ENCODE measurements at regions not wholly inside any gene's neighbourhood (a gene's known extent, or its start where the extent isn't known, plus 50 kb on each side); places are given as distances from the start of the nearest gene placed in this dataset.

DNA sequence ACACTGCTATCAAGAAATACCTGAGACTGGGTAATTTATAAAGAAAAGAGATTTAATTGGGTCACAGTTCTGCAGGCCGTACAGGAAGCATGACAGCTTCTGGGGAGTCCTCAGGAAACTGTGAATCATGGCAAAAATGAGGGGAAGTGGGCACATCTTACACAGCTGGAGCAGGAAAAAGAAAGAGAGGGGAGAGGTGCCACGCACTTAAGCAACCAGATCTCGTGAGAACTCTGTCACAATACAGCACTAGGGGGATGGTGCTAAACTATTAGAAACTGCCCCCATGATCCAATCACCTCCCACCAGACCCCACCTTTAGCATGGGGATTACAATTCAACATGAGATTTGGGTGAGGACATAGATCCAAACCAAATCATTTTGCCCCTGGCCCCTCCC, 105.5 kb upstream of the CPLX2 start:
- no peak for DNase-seq (ENCODE audit: low spot score)

DNA sequence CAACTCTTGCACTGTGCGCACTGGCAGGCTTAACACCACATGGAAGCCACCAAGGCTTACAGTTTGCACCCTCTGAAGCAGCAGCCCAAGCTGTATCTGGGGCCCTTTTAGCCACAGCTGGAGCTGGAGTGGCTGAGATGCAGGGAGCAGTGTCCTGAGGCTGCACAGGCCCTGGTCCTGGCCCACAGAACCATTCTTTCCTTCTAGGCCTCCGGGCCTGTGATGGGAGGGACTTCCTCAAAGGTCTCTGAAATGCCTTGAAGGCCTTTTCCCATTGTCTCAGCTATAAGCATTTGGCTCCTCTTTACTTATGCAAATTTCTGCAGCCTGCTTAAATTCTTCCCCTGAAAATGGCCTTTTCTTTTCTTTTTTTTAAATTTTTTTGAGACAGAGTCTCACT, 104.4 kb upstream of the CPLX2 start:
- no peak for DNase-seq (ENCODE audit: low spot score)

DNA sequence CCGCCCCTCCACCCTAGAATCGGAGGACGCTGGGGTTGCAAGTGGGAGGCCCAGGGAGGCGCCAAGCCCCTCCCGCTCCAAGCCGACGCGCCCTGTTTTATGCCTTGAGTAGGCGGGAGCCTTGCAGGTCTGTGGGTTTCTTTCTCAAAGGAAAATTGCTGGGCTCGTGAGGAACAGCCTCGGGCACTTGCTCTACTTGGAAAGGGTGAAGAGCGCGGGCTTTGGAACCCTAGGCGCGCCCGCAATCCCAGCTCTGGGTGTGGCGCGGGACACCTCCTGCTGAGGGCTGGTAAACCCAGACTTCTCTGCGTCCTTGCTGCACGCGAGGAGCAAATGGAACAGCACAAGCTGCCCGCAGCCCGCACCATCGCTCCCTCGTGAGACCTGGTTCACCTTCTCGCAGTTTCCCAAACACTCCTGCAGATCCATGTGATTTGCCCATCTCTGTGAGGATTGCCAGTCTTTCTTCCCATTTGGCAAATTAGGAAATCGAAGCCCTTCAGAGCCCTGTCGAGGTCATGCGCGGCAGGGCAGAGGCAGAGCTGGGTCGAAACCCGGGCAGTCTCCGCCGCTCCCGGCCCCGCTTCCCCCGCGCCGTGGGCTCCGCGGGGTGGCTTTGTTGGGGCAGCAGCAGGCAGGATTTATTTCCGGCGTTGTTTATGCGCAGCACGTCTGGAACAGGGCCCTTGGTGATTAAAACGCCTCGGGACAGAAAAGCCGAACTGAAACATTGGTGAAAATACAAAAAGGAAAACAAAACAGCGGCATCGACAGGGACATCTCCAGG, 98.4 kb upstream of the CPLX2 start:
- DNase-seq (ENCODE audit: low spot score): no peak

GRCh38 chr5:175773534-175774070, 97.8 kb upstream of the CPLX2 start:
- no peak for DNase-seq (ENCODE audit: low spot score)

DNA sequence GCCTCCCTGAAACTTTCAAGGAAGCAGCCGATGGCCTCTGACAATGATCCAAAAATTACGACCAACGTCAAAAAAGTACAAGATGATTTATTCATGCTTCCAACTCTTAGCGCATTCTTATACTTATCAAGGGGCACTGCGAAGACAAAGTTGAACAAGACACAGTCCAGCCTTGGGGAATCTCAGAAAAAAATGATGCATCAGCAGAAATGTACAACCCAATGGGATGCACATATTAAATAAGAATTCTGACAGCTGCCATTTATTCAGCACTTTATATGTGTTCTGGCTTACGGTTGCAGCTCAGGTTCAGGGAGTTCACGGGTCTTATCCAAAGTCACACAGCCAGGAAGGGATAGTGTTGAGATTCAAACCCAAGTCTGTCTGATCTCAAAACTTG, 96.0 kb upstream of the CPLX2 start:
- no peak for DNase-seq (ENCODE audit: low spot score)

DNA sequence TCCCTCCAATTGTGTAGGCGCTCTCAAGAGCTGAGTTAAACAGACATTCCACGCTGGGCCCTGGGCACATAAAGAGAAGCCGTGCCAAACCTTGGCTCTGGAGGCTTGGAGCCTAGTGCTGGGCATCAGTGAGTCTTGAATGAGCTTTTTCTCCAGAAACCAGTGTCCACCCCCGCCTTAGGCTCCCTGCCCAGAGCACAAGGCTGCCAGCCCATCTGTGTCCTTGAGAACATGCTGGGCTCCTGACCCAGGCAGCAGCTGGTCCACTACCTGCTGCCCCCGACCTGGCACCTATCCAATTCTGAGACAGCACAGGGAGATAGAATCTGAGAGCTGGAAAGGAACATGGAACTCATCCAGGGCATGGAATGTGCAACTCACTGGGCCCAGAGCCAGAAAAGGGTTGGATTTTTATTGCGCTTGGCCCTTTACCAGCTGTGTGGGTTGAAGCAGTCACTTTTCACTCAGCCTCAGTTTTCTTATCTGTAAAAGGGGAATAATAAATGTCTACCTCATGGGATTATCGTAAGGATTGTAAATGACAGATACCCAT, 92.4 kb upstream of the CPLX2 start:
- DNase-seq (ENCODE audit: low spot score): no peak

DNA sequence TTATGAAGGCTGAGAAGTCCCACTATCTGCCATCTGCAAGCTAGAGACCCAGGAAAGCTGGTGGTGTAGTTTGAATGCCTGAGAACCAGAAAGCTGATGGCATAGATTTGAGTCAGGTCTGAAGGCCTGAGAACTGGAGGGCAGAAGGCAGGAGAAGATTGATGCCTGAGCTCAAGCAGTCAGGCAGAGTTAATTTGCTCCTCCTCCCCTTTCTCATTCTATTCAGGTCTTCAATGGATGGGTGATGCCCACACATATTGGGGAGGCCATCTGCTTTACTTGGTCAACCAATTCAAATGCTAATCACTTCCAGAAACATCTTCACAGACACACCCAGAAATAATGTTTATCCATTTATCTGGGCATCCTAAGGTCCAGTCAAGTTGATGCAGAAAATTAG, 87.6 kb upstream of the CPLX2 start:
- DNase-seq (ENCODE audit: low spot score): no peak

DNA sequence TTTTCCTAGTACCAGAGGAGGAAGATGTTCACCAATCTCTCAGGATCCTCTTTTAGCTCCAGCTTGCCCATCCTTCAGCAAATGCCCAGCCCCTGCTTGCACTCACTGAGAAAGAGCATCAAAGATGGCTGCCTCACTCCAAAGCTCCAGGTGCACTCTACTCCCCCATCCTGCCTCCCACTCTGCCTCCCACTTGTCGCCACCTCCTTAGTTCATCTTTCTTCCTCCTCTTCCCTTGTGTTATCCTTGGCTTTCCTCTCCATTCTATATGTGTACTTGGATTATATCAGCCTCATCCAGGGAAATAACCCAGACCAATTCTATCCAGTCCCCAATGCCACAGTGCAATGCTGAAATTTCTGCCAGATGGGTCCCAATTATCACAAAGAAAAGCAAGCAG, 87.1 kb upstream of the CPLX2 start:
- DNase-seq (ENCODE audit: low spot score): no peak

DNA sequence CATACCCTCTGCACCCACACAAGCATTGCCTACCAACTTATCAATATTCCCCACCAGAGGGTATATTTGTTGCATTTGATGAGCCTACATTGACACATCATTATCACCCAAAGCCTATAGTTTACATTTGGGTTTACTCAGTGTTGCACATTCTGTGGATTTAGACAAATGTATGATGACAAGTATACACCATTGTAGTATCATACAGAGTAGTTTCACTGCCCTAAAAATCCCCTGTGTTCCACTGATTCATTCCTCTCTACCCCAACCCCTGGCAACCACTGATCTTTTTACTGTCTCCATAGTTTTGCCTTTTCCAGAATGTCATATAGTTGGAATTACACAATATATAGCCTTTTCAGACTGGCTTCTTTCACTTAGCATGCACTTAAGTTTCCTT, 85.7 kb upstream of the CPLX2 start:
- DNase-seq (ENCODE audit: low spot score): no peak

GRCh38 chr5:175788155-175788787, 83.1 kb upstream of the CPLX2 start:
- DNase-seq (ENCODE audit: low spot score): no peak

GRCh38 chr5:175789670-175790069, 81.7 kb upstream of the CPLX2 start:
- no peak for DNase-seq (ENCODE audit: low spot score)

DNA sequence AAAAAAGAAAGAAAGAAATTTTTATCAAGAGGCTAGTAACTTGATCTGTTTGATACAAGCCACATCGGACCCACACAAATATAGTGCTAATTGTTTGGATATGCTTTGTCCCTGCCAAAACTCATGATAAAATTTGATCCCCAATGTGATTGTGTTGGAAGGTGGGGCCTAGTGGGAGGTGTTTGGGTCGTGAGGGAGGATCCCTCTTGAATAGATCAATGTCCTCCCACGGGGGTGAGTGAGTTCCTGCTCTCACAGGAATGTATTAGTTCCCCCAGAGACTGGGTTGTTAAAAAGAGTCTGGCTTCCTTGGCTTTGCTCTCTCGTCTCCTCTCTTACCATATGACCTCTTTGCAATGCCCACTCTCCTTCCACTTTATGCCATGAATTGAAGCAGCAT, 80.6 kb upstream of the CPLX2 start:
- no peak for DNase-seq (ENCODE audit: low spot score)

DNA sequence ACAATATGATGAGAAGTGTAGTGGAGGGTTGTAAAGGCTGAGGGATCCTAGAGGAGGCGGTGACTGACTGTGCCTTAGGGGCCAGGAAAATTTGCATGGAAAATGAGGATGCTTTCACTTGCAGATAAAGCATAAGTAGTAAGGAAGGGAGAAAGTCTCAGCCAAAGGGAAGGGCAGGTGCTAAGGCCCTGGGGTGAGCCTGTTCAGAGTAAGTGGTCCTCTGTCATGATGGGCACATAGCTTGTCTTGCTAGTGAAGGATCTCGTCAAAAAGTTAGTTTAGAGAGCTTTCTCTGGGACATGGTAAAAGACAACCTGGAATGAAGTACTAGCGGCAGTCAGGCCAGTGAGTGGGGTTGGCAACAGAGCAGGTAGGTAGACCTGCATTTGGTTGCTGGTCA, 75.4 kb upstream of the CPLX2 start:
- DNase-seq (ENCODE audit: low spot score): no peak

- peak; percentile 89 for DNase-seq (ENCODE audit: low spot score)
Observed at GRCh38 chr5:175796536-175797499, 74.6 kb upstream of the CPLX2 start.

GRCh38 chr5:175797521-175798038, 73.8 kb upstream of the CPLX2 start:
- no peak for DNase-seq (ENCODE audit: low spot score)

DNA sequence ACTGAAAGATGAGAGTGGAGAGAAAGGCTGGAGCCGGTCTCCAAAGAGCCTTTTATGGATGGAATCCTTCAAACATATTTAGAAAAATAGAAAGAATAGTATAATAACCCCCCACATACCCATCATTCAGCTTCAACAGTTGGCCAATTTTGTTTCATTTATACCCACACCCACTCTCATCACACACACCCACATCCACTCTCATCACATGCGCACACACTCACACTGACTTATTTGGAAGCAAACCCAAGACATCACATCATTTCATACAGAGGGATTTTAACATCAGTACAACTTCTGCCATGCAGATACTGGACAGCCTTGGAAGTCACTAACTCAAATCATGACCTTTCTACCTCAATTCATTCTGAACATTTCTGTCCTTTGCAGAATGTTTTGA, 72.8 kb upstream of the CPLX2 start:
- no peak for DNase-seq (ENCODE audit: low spot score)

GRCh38 chr5:175800656-175801081, 70.7 kb upstream of the CPLX2 start:
- DNase-seq (ENCODE audit: low spot score): peak; percentile 24

DNA sequence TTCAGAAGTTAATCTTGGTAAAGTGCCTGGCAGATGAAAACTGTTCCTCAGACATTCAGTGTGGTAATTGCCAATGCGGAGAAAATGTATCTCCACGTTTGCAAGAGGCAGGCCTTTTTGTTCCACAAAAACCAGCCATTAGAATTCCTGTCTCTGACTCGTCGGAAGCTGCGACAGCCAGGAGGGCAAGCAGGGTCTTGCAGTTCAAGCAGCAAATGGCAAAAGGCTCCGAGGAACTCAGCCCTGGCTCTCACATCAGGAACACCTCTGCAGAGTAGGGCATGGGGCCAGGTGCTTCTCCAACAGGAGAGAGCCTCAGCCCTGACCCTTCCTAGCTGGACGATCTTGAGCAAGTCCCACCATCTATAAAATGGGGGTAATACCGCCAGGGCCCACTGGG, 69.0 kb upstream of the CPLX2 start:
- no peak for DNase-seq (ENCODE audit: low spot score)

GRCh38 chr5:175803254-175803653, 68.1 kb upstream of the CPLX2 start:
- DNase-seq (ENCODE audit: low spot score): no peak

GRCh38 chr5:175803736-175804454, 67.5 kb upstream of the CPLX2 start:
- DNase-seq (ENCODE audit: low spot score): no peak
